ENCODE measurements at regions not wholly inside any gene's neighbourhood (a gene's known extent, or its start where the extent isn't known, plus 50 kb on each side); places are given as distances from the start of the nearest gene placed in this dataset.

- TF ChIP-seq CTCF (conservative IDR thresholded peaks at IDR 0.05; ENCODE audit: low read depth, low read length) (no peak), EZH2 (IDR thresholded peaks at IDR 0.05; ENCODE audit: borderline replicate concordance, low read depth, low read length, poor library complexity, severe bottlenecking) (no peak)
These were observed 1389.3 kb upstream of the ZEB2 start for GRCh38 chr2:145909175-145909755.
